Brain microvascular endothelial cell (primary cell): ENCODE measurements at regions not wholly inside any gene's neighbourhood (a gene's known extent, or its start where the extent isn't known, plus 50 kb on each side); places are given as distances from the start of the nearest gene placed in this dataset.
A peak's percentile ranks its signal among the peaks of the same experiment; 100 is the strongest.

Experiments used
- DNase-seq: peaks from one replicate; pipeline ENCODE4 v3.0.0-alpha.2; 2020
- H3K27ac ChIP-seq: fragments of 250-450 bp; sonication (Bioruptor Pico); 2 replicates; pipeline ENCODE4 v1.5.1; 2020; ENCODE audit warnings: mild to moderate bottlenecking, moderate library complexity
- H3K27me3 ChIP-seq: fragments of 250-450 bp; sonication (Bioruptor Pico); replicated peaks from 2 replicates; pipeline ENCODE4 v1.5.1; 2020; ENCODE audit warnings: mild to moderate bottlenecking
- H3K36me3 ChIP-seq: fragments of 250-450 bp; sonication (Bioruptor Pico); replicated peaks from 2 replicates; pipeline ENCODE4 v1.5.1; 2020; ENCODE audit warnings: mild to moderate bottlenecking
- H3K4me3 ChIP-seq: 2 replicates; pipeline ENCODE4 v1.5.1; 2011; ENCODE audit warnings: low read depth, mild to moderate bottlenecking, control low read depth, low read length, moderate library complexity
- in situ Hi-C: cut with HindIII; loops from 2 replicates; pipeline ENCODE4 v1.10.0; 2017; ENCODE audit warnings: low sequenced_read_pairs, low pct_ligation_motif_present
- TF ChIP-seq, protein P1 (sequence below): IDR thresholded peaks from 2 replicates; pipeline ENCODE4 v1.5.1; 2011; ENCODE audit warnings: low read depth, mild to moderate bottlenecking, moderate library complexity, low read length, control low read depth, inconsistent platforms; ENCODE audit errors: missing control alignments

DNA sequence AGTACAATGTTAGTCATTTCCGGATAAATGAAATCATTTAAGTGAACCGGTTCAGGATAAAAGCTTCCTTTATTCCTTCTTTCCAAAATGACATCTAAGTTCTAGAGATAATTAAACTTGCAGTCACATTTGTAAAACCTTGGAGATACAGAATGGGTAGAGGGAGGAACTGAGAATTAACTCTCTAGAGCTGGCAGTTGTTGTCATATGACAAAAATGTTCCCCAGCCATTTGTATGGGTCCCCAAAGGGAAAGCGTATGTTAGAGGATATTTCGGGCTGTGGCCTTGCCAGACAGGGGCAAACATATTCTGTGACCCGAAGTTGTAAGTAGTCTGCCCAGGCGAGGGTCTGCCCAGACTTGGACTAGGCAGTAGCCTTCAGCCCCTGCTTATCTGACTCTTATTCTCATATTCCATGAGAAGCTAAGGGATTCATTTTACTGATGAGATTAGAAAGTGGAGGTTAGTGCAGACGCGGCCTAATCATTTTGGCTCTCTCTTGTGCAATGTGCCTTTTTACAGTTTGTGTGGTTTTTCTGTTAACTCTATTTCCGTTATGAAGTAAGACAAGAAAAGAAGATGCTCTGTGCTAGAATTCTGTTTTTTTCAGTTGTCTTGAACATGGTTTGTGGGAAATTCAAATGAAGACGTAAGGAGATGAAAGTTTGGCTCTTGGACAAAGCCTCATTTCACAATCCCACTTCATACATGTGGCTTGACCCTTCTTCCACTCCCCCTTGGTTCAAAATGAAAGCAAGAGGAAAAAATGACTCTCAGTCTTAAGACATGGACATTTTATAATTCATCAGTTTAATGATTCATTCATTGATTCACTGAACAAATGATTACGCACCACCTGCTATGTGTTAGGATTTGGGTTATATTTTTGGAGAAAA, 2394.2 kb upstream of the AGA start:
- no peak for DNase-seq
- Histone ChIP-seq H3K27ac (no peak overlapping the region), H3K27me3 (no peaks in the 10 kb centered on the region), H3K36me3 (no peaks in the 10 kb centered on the region), H3K4me3 (no peak overlapping the region)
- in situ Hi-C loops, result no loop called here
- TF ChIP-seq, protein P1, sequence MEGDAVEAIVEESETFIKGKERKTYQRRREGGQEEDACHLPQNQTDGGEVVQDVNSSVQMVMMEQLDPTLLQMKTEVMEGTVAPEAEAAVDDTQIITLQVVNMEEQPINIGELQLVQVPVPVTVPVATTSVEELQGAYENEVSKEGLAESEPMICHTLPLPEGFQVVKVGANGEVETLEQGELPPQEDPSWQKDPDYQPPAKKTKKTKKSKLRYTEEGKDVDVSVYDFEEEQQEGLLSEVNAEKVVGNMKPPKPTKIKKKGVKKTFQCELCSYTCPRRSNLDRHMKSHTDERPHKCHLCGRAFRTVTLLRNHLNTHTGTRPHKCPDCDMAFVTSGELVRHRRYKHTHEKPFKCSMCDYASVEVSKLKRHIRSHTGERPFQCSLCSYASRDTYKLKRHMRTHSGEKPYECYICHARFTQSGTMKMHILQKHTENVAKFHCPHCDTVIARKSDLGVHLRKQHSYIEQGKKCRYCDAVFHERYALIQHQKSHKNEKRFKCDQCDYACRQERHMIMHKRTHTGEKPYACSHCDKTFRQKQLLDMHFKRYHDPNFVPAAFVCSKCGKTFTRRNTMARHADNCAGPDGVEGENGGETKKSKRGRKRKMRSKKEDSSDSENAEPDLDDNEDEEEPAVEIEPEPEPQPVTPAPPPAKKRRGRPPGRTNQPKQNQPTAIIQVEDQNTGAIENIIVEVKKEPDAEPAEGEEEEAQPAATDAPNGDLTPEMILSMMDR, result no peak

- Histone ChIP-seq H3K27me3 (no peaks in the 10 kb centered on the region), H3K27ac (no peak overlapping the region), H3K4me3 (no peak overlapping the region), H3K36me3 (no peaks in the 10 kb centered on the region)
- no peak for DNase-seq
- TF ChIP-seq, protein P1, result no peak
- in situ Hi-C loops, result no loop called here
Observed at GRCh38 chr4:179843370-179843769, 2399.8 kb upstream of the TENM3 start.

DNA sequence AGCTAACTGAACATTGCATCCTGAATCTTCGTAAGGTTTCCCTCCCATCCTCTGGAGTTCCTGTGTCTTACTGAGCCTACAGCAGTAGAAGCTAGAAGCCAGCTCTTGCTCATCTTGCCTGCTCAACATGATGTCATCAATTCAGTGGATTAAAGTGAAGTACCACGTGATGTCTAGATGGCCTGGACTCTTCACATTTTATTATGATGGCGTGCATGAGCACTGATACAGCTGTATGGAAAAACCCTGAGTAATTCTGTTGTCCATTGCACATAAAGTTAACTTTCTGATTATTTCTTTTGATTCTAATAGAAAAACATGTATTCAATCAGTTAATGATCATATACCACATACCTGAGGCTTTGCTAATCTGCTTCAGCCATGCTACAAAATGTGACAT, 2387.7 kb upstream of the TENM3 start:
- H3K36me3 ChIP-seq, result no peaks in the 10 kb centered on the region
- no peaks in the 10 kb centered on the region for H3K27me3 ChIP-seq
- in situ Hi-C loops, result no loop called here
- TF ChIP-seq, protein P1, result no peak
- no peak for DNase-seq
- H3K27ac ChIP-seq, result no peak overlapping the region
- H3K4me3 ChIP-seq, result no peak overlapping the region

DNA sequence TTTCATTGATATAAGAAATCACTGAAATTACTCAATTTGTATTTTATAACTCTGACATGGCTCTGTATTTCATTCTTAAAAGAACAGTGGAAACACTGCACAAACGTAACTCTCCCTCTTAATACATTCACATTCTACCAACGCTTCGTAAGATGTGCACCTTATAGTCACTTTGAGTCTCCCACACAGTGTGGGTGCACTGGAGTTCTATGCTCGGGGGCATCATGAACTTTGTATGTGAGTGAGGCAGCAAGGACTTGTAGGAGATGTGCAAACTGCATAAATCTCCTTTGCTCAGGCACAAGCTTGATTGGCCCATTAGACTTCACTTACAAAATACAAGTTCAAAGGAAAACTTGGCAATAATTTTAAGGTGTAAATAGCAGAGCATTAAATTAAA, 2385.0 kb upstream of the TENM3 start:
- in situ Hi-C loops, result no loop called here
- no peaks in the 10 kb centered on the region for H3K27me3 ChIP-seq
- TF ChIP-seq, protein P1, result no peak
- no peak overlapping the region for H3K4me3 ChIP-seq
- no peak for DNase-seq
- H3K36me3 ChIP-seq, result no peaks in the 10 kb centered on the region
- H3K27ac ChIP-seq, result no peak overlapping the region

DNA sequence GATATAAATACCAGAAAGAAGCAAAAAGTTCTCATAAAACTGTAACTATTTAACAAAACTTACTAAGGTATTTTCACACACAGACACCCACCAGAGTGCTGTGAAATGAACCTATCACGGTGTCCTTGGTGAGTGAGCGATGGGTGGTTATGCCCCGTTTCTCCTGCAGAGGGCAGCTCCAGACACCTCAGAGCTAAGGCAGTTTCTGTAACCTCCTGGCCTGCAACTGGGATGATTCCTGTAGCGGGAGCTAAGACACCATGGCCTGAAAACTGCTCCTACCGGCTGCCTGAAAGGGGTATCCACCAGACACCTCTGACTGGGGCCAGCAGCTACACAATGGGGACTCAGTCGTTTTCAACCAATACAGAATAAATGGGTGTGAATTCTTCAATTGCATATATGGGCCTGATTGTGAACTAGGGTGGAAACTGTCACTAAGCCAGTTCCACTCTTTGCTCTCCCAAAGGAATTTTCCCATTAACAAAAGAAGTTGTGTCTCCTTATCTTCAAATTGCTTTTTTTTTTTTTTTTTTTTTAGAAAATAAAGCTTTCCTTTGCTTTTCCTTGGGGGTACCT, 2375.8 kb upstream of the TENM3 start:
- H3K4me3 ChIP-seq, result no peak overlapping the region
- TF ChIP-seq, protein P1, result peak; percentile 85
- H3K36me3 ChIP-seq, result no peaks in the 10 kb centered on the region
- H3K27me3 ChIP-seq, result no peaks in the 10 kb centered on the region
- no peak overlapping the region for H3K27ac ChIP-seq
- in situ Hi-C loops, result no loop called here
- peak; percentile 4 for DNase-seq

- in situ Hi-C loops, result no loop called here
- H3K4me3 ChIP-seq, result no peak overlapping the region
- TF ChIP-seq, protein P1, result no peak
- H3K27me3 ChIP-seq, result no peaks in the 10 kb centered on the region
- H3K36me3 ChIP-seq, result no peaks in the 10 kb centered on the region
- H3K27ac ChIP-seq, result no peak overlapping the region
- DNase-seq, result no peak
Observed at GRCh38 chr4:179871726-179872125, 2371.5 kb upstream of the TENM3 start.
